Osteocyte (in vitro differentiated cells): ENCODE measurements at regions not wholly inside any gene's neighbourhood (a gene's known extent, or its start where the extent isn't known, plus 50 kb on each side); places are given as distances from the start of the nearest gene placed in this dataset.

Source experiments
- DNase-seq: peaks from one replicate; pipeline ENCODE4 v3.0.0; 2021; ENCODE audit warnings: mixed read lengths; ENCODE audit not compliant: unreplicated experiment; ENCODE audit errors: extremely low spot score
- H3K27ac Mint-ChIP-seq: one replicate; pipeline ENCODE4 v1.8.0; 2021; ENCODE audit warnings: mild to moderate bottlenecking, mixed read lengths; ENCODE audit not compliant: unreplicated experiment
- H3K27me3 Mint-ChIP-seq: one replicate; pipeline ENCODE4 v1.8.0; 2021; ENCODE audit warnings: mixed read lengths; ENCODE audit not compliant: unreplicated experiment
- H3K36me3 Mint-ChIP-seq: one replicate; pipeline ENCODE4 v1.8.0; 2021; ENCODE audit warnings: mixed read lengths; ENCODE audit not compliant: unreplicated experiment
- H3K4me1 Mint-ChIP-seq: one replicate; pipeline ENCODE4 v1.8.0; 2021; ENCODE audit warnings: mixed read lengths; ENCODE audit not compliant: unreplicated experiment
- H3K4me3 Mint-ChIP-seq: one replicate; pipeline ENCODE4 v1.8.0; 2021; ENCODE audit warnings: mild to moderate bottlenecking, moderate library complexity, mixed read lengths; ENCODE audit not compliant: unreplicated experiment
- H3K9me3 Mint-ChIP-seq: one replicate; pipeline ENCODE4 v1.8.0; 2021; ENCODE audit warnings: mixed read lengths; ENCODE audit not compliant: unreplicated experiment
- CTCF ChIP-seq: fragments of 200-600 bp; sonication (generic); IDR thresholded peaks from 2 replicates; pipeline ENCODE4 v1.5.0; 2021; ENCODE audit warnings: antibody characterized with exemption, mild to moderate bottlenecking, moderate library complexity

GRCh38 chr10:130931256-130931655 is 380.3 kb downstream of the TCERG1L start:
- H3K9me3 Mint-ChIP-seq, result peaks cover 31% of the 10 kb centered on the region
- no peak overlapping the region for H3K4me3 Mint-ChIP-seq
- no peak overlapping the region for H3K27ac Mint-ChIP-seq
- DNase-seq, result peak; percentile 44
- H3K27me3 Mint-ChIP-seq, result no peaks in the 10 kb centered on the region
- H3K36me3 Mint-ChIP-seq, result no peaks in the 10 kb centered on the region
- no peak for TF ChIP-seq CTCF
- H3K4me1 Mint-ChIP-seq, result no peaks in the 10 kb centered on the region

- no peaks in the 10 kb centered on the region for H3K36me3 Mint-ChIP-seq
- no peak overlapping the region for H3K27ac Mint-ChIP-seq
- peak; percentile 51 for DNase-seq
- H3K4me3 Mint-ChIP-seq, result no peak overlapping the region
- no peaks in the 10 kb centered on the region for H3K4me1 Mint-ChIP-seq
- no peaks in the 10 kb centered on the region for H3K27me3 Mint-ChIP-seq
- no peak for TF ChIP-seq CTCF
- peaks cover 41% of the 10 kb centered on the region for H3K9me3 Mint-ChIP-seq
Observed at GRCh38 chr10:130932326-130933007, 379.1 kb downstream of the TCERG1L start.

DNA sequence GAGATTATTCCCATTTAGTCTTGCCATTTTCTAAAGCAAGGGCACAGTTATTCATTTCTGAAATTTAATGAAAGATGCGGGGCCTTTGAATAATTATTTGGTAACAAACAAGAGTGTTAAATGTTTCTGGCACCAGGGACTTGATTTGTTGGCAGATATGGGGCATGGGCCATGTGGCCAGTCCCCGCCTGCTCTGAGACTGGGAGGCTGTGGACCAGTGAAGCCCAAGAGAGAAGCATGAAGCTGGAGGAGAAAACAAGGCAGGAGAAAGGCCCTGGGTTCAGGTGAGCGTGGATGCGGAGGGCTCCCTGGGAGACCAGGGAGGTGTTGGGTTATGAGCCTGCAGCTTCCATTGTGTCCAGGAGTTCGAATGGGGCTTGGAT is 378.5 kb downstream of the TCERG1L start:
- no peak for TF ChIP-seq CTCF
- DNase-seq, result no peak
- H3K9me3 Mint-ChIP-seq, result peaks cover 44% of the 10 kb centered on the region
- H3K4me1 Mint-ChIP-seq, result no peaks in the 10 kb centered on the region
- H3K4me3 Mint-ChIP-seq, result no peak overlapping the region
- no peaks in the 10 kb centered on the region for H3K27me3 Mint-ChIP-seq
- H3K36me3 Mint-ChIP-seq, result no peaks in the 10 kb centered on the region
- H3K27ac Mint-ChIP-seq, result no peak overlapping the region

DNA sequence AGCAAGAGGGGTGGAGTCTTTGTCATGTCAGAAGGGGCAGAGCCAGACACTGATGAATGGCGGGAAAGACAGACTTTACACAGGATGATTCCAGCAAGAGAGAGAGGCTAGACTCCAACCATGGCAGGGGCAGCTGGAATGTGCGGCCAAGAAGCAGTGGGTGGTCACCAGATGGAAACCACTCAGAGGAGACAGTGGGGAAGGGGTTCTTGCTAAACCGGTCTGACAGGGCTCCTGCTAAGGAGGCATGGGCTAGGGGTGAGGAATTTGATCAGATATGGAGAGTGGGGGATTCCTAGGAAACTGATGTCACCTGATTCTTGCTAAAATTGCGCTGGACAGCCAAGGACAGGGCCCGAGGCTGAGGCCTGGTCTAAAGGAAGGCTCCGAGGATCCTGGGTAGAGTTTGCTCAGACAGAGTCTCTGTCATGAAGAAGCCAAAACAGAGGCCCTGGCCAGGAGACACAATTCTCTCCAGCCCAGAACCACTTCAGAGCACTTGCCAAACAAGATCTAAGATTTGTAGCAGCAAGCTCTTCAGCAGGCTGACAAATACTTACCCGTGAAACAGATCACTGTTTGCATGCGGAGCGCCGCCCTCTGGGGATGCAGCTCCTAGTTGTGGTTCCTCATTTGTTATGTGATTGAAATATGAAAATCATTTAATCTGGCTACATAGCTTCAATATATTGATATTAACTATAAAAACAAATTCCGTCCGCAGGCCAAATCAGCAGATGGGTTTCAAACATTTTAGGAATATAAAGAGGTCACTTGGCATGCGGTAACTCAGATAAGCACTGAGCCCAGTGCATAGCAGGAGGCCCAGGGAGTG is 377.0 kb downstream of the TCERG1L start:
- DNase-seq, result no peak
- H3K4me3 Mint-ChIP-seq, result no peak overlapping the region
- H3K9me3 Mint-ChIP-seq, result peaks cover 51% of the 10 kb centered on the region
- TF ChIP-seq CTCF, result no peak
- no peak overlapping the region for H3K27ac Mint-ChIP-seq
- H3K27me3 Mint-ChIP-seq, result no peaks in the 10 kb centered on the region
- H3K36me3 Mint-ChIP-seq, result no peaks in the 10 kb centered on the region
- H3K4me1 Mint-ChIP-seq, result no peaks in the 10 kb centered on the region

GRCh38 chr10:130935128-130935439 is 376.4 kb downstream of the TCERG1L start:
- Mint-ChIP-seq H3K4me1 (no peaks in the 10 kb centered on the region), H3K4me3 (no peak overlapping the region), H3K9me3 (peaks cover 57% of the 10 kb centered on the region), H3K27me3 (no peaks in the 10 kb centered on the region), H3K27ac (no peak overlapping the region), H3K36me3 (no peaks in the 10 kb centered on the region)
- TF ChIP-seq CTCF, result no peak
- no peak for DNase-seq
